Astrocyte of the spinal cord (primary cell): ENCODE measurements at regions not wholly inside any gene's neighbourhood (a gene's known extent, or its start where the extent isn't known, plus 50 kb on each side); places are given as distances from the start of the nearest gene placed in this dataset.

Experiments
- DNase-seq: peaks from one replicate; pipeline ENCODE4 v3.0.0; 2011; ENCODE audit warnings: low read depth, low spot score
- H3K4me3 ChIP-seq: 2 replicates; pipeline ENCODE4 v1.5.1; 2011; ENCODE audit warnings: low read depth, mild to moderate bottlenecking, low read length, moderate library complexity
- CTCF ChIP-seq: IDR thresholded peaks from 2 replicates; pipeline ENCODE4 v1.5.1; 2012; ENCODE audit warnings: low read depth, mild to moderate bottlenecking, low read length, inconsistent platforms
- in situ Hi-C: cut with HindIII; loops from 2 replicates; pipeline ENCODE4 v1.10.0; 2017; ENCODE audit warnings: low sequenced_read_pairs

GRCh38 chr13:100746953-100747683 lies 72.5 kb upstream of the TMTC4 start:
- no peak for TF ChIP-seq CTCF
- DNase-seq: no peak
- H3K4me3 ChIP-seq: no peak overlapping the region
- in situ Hi-C loops: no loop called here

- DNase-seq: no peak
- no peak for TF ChIP-seq CTCF
- in situ Hi-C loops: no loop called here
- no peak overlapping the region for H3K4me3 ChIP-seq
These were observed 63.7 kb upstream of the TMTC4 start for GRCh38 chr13:100738176-100738855.

GRCh38 chr13:100735494-100735893 lies 60.9 kb upstream of the TMTC4 start:
- DNase-seq: no peak
- TF ChIP-seq CTCF: no peak
- no peak overlapping the region for H3K4me3 ChIP-seq
- in situ Hi-C loops: no loop called here

- no peak overlapping the region for H3K4me3 ChIP-seq
- no peak for TF ChIP-seq CTCF
- in situ Hi-C loops: no loop called here
- DNase-seq: no peak
These were observed 59.7 kb upstream of the TMTC4 start for GRCh38 chr13:100734194-100734720.

- H3K4me3 ChIP-seq: no peak overlapping the region
- no peak for TF ChIP-seq CTCF
- no peak for DNase-seq
- in situ Hi-C loops: no loop called here
These were observed 58.7 kb upstream of the TMTC4 start for GRCh38 chr13:100733261-100733660.

- DNase-seq: no peak
- no peak overlapping the region for H3K4me3 ChIP-seq
- in situ Hi-C loops: no loop called here
- TF ChIP-seq CTCF: no peak
These were observed 53.6 kb upstream of the TMTC4 start for GRCh38 chr13:100728201-100728600.
